ENCODE measurements at regions not wholly inside any gene's neighbourhood (a gene's known extent, or its start where the extent isn't known, plus 50 kb on each side); places are given as distances from the start of the nearest gene placed in this dataset.

DNA sequence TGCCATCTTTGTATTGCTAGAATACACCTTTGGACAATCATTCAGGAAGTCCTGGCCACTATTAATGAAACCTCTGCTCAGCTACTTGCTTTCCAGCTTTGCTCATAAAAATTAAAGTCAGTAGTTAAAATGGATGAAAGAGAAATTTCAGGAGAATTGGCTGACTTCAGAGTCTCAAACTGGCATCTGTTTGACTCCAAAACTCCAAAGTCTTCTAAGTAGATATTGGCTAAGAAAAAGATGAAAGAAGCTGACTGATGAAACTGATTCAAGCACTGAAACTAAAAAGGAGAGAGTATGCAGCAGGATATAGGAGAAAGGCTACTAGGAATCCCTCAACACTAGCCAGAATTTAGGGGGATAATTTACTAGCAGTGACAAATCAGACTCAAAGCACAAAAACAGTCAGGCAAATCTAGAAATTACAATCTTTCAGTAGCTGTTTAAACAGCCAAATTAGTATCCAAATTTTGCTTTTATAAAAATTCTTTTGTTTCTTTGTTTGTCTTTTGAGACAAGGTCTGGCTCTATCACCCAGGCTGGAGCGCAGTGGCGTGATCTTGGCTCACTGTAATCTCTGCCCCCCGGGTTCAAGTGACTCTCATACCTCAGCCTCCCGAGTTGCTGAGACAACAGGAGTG is 52.1 kb upstream of the DTNA start:
- Mint-ChIP-seq H3K27ac (peak overlapping the region; percentile 84), H3K4me1 (peaks cover 50% of the 10 kb centered on the region), H3K9me3 (no peaks in the 10 kb centered on the region), H3K27me3 (ENCODE audit: insufficient read depth, low read depth, poor library complexity) (peaks cover 4% of the 10 kb centered on the region), H3K36me3 (ENCODE audit: low read depth) (no peaks in the 10 kb centered on the region), H3K4me3 (no peak overlapping the region)
- TF ChIP-seq STAT1 (IDR thresholded peaks at IDR 0.05; ENCODE audit: unreplicated experiment) (no peak), ZNF114 (CRISPR knock-in tag; IDR thresholded peaks at IDR 0.05) (no peak), NANOG (IDR thresholded peaks at IDR 0.05; ENCODE audit: borderline replicate concordance) (no peak), CREB1 (CRISPR knock-in tag; IDR thresholded peaks at IDR 0.05; ENCODE audit: low read depth) (no peak), JUNB (IDR thresholded peaks at IDR 0.05; ENCODE audit: unreplicated experiment) (no peak), EZH2 (IDR thresholded peaks at IDR 0.05; ENCODE audit: low read depth, unreplicated experiment) (no peak), ZNF331 (CRISPR knock-in tag; IDR thresholded peaks at IDR 0.05; ENCODE audit: low read depth) (no peak), POLR2AphosphoS5 (IDR thresholded peaks at IDR 0.05; ENCODE audit: low read depth) (no peak), EZH2phosphoT487 (IDR thresholded peaks at IDR 0.05; ENCODE audit: unreplicated experiment) (no peak)
- TF ChIP-seq, protein P1, sequence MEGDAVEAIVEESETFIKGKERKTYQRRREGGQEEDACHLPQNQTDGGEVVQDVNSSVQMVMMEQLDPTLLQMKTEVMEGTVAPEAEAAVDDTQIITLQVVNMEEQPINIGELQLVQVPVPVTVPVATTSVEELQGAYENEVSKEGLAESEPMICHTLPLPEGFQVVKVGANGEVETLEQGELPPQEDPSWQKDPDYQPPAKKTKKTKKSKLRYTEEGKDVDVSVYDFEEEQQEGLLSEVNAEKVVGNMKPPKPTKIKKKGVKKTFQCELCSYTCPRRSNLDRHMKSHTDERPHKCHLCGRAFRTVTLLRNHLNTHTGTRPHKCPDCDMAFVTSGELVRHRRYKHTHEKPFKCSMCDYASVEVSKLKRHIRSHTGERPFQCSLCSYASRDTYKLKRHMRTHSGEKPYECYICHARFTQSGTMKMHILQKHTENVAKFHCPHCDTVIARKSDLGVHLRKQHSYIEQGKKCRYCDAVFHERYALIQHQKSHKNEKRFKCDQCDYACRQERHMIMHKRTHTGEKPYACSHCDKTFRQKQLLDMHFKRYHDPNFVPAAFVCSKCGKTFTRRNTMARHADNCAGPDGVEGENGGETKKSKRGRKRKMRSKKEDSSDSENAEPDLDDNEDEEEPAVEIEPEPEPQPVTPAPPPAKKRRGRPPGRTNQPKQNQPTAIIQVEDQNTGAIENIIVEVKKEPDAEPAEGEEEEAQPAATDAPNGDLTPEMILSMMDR (conservative IDR thresholded peaks at IDR 0.05; ENCODE audit: low read depth in 2 of 2) = no peak
- TF ChIP-seq, protein P2, sequence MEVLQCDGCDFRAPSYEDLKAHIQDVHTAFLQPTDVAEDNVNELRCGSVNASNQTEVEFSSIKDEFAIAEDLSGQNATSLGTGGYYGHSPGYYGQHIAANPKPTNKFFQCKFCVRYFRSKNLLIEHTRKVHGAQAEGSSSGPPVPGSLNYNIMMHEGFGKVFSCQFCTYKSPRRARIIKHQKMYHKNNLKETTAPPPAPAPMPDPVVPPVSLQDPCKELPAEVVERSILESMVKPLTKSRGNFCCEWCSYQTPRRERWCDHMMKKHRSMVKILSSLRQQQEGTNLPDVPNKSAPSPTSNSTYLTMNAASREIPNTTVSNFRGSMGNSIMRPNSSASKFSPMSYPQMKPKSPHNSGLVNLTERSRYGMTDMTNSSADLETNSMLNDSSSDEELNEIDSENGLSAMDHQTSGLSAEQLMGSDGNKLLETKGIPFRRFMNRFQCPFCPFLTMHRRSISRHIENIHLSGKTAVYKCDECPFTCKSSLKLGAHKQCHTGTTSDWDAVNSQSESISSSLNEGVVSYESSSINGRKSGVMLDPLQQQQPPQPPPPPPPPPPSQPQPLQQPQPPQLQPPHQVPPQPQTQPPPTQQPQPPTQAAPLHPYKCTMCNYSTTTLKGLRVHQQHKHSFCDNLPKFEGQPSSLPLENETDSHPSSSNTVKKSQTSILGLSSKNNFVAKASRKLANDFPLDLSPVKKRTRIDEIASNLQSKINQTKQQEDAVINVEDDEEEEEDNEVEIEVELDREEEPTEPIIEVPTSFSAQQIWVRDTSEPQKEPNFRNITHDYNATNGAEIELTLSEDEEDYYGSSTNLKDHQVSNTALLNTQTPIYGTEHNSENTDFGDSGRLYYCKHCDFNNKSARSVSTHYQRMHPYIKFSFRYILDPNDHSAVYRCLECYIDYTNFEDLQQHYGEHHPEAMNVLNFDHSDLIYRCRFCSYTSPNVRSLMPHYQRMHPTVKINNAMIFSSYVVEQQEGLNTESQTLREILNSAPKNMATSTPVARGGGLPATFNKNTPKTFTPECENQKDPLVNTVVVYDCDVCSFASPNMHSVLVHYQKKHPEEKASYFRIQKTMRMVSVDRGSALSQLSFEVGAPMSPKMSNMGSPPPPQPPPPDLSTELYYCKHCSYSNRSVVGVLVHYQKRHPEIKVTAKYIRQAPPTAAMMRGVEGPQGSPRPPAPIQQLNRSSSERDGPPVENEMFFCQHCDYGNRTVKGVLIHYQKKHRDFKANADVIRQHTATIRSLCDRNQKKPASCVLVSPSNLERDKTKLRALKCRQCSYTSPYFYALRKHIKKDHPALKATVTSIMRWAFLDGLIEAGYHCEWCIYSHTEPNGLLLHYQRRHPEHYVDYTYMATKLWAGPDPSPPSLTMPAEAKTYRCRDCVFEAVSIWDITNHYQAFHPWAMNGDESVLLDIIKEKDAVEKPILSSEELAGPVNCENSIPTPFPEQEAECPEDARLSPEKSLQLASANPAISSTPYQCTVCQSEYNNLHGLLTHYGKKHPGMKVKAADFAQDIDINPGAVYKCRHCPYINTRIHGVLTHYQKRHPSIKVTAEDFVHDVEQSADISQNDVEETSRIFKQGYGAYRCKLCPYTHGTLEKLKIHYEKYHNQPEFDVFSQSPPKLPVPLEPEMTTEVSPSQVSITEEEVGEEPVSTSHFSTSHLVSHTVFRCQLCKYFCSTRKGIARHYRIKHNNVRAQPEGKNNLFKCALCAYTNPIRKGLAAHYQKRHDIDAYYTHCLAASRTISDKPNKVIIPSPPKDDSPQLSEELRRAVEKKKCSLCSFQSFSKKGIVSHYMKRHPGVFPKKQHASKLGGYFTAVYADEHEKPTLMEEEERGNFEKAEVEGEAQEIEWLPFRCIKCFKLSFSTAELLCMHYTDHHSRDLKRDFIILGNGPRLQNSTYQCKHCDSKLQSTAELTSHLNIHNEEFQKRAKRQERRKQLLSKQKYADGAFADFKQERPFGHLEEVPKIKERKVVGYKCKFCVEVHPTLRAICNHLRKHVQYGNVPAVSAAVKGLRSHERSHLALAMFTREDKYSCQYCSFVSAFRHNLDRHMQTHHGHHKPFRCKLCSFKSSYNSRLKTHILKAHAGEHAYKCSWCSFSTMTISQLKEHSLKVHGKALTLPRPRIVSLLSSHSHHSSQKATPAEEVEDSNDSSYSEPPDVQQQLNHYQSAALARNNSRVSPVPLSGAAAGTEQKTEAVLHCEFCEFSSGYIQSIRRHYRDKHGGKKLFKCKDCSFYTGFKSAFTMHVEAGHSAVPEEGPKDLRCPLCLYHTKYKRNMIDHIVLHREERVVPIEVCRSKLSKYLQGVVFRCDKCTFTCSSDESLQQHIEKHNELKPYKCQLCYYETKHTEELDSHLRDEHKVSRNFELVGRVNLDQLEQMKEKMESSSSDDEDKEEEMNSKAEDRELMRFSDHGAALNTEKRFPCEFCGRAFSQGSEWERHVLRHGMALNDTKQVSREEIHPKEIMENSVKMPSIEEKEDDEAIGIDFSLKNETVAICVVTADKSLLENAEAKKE (CRISPR knock-in tag; IDR thresholded peaks at IDR 0.05) = no peak
- TF ChIP-seq, protein P3, sequence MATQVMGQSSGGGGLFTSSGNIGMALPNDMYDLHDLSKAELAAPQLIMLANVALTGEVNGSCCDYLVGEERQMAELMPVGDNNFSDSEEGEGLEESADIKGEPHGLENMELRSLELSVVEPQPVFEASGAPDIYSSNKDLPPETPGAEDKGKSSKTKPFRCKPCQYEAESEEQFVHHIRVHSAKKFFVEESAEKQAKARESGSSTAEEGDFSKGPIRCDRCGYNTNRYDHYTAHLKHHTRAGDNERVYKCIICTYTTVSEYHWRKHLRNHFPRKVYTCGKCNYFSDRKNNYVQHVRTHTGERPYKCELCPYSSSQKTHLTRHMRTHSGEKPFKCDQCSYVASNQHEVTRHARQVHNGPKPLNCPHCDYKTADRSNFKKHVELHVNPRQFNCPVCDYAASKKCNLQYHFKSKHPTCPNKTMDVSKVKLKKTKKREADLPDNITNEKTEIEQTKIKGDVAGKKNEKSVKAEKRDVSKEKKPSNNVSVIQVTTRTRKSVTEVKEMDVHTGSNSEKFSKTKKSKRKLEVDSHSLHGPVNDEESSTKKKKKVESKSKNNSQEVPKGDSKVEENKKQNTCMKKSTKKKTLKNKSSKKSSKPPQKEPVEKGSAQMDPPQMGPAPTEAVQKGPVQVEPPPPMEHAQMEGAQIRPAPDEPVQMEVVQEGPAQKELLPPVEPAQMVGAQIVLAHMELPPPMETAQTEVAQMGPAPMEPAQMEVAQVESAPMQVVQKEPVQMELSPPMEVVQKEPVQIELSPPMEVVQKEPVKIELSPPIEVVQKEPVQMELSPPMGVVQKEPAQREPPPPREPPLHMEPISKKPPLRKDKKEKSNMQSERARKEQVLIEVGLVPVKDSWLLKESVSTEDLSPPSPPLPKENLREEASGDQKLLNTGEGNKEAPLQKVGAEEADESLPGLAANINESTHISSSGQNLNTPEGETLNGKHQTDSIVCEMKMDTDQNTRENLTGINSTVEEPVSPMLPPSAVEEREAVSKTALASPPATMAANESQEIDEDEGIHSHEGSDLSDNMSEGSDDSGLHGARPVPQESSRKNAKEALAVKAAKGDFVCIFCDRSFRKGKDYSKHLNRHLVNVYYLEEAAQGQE (IDR thresholded peaks at IDR 0.05; ENCODE audit: unreplicated experiment) = no peak
- TF ChIP-seq, protein P4, sequence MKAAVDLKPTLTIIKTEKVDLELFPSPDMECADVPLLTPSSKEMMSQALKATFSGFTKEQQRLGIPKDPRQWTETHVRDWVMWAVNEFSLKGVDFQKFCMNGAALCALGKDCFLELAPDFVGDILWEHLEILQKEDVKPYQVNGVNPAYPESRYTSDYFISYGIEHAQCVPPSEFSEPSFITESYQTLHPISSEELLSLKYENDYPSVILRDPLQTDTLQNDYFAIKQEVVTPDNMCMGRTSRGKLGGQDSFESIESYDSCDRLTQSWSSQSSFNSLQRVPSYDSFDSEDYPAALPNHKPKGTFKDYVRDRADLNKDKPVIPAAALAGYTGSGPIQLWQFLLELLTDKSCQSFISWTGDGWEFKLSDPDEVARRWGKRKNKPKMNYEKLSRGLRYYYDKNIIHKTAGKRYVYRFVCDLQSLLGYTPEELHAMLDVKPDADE (IDR thresholded peaks at IDR 0.05) = no peak
- ATAC-seq (no peak), DNase-seq (ENCODE audit: low spot score) (no peak)
- Histone ChIP-seq H3K79me2 (replicated peaks; ENCODE audit: insufficient read depth) (no peaks in the 10 kb centered on the region), H2AFZ (no peak overlapping the region), H3F3A (replicated peaks; ENCODE audit: low read depth) (no peaks in the 10 kb centered on the region; the same call in 1 of the 2 replicates), H3K27ac (ENCODE audit: low read depth) (peak overlapping the region; percentile 97), H3K4me1 (ENCODE audit: insufficient read depth) (peaks cover 55% of the 10 kb centered on the region), H3K4me3 (no peak overlapping the region), H4K20me1 (replicated peaks; ENCODE audit: insufficient read depth) (no peaks in the 10 kb centered on the region), H3K4me2 (peak overlapping the region; percentile 39), H3K36me3 (ENCODE audit: insufficient read depth) (no peaks in the 10 kb centered on the region), H3K9me2 (ENCODE audit: insufficient read depth) (no peaks in the 10 kb centered on the region), H3K27me3 (ENCODE audit: insufficient read depth) (no peaks in the 10 kb centered on the region)

All from GM23338 (cell line).